DND-41 (cell line): ENCODE measurements at regions not wholly inside any gene's neighbourhood (a gene's known extent, or its start where the extent isn't known, plus 50 kb on each side); places are given as distances from the start of the nearest gene placed in this dataset.

Experiments
- ATAC-seq: fragments of 200-7000 bp; cut with Tn5 transposase; 3 replicates; pipeline ENCODE4 v1.9.1; 2021; ENCODE audit warnings: low read depth; ENCODE audit not compliant: insufficient read depth
- DNase-seq: peaks from one replicate; pipeline ENCODE4 v3.0.0-alpha.2; 2020
- H2AFZ ChIP-seq: 2 replicates; pipeline ENCODE4 v1.6.0; 2012; ENCODE audit warnings: low read depth, low read length
- H3K27ac ChIP-seq: 2 replicates; pipeline ENCODE4 v1.5.1; 2012; ENCODE audit warnings: low read length, inconsistent platforms
- H3K27me3 ChIP-seq: fragments of 200-600 bp; sonication (generic); 2 replicates; pipeline ENCODE4 v1.6.0; 2012; ENCODE audit warnings: low read length, mild to moderate bottlenecking, inconsistent platforms; ENCODE audit not compliant: insufficient read depth, poor library complexity
- H3K36me3 ChIP-seq: 2 replicates; pipeline ENCODE4 v1.5.1; 2012; ENCODE audit warnings: low read length, inconsistent platforms; ENCODE audit not compliant: insufficient read depth
- H3K4me1 ChIP-seq: 2 replicates; pipeline ENCODE4 v1.5.1; 2012; ENCODE audit warnings: mild to moderate bottlenecking, low read length; ENCODE audit not compliant: insufficient read depth
- H3K4me2 ChIP-seq: 2 replicates; pipeline ENCODE4 v1.6.0; 2012; ENCODE audit warnings: mild to moderate bottlenecking, moderate library complexity, low read length, inconsistent platforms; ENCODE audit not compliant: insufficient read depth
- H3K4me3 ChIP-seq, 2 experiments: fragments of 200-600 bp in 1 of 2; shearing (Covaris generic) in 1 of 2; 2 replicates each; pipeline ENCODE4 v1.5.1; 2012 to 2016; ENCODE audit warnings: inconsistent platforms in 2 of 2, low read length in 2 of 2, mild to moderate bottlenecking in 2 of 2, low read depth in 1 of 2, moderate library complexity in 1 of 2
- H3K79me2 ChIP-seq: 2 replicates; pipeline ENCODE4 v1.6.0; 2012; ENCODE audit warnings: low read length, inconsistent platforms; ENCODE audit not compliant: insufficient read depth
- H3K9ac ChIP-seq: 2 replicates; pipeline ENCODE4 v1.6.0; 2012; ENCODE audit warnings: low read depth, mild to moderate bottlenecking, inconsistent platforms, low read length, moderate library complexity
- H3K9me3 ChIP-seq: 2 replicates; pipeline ENCODE4 v1.5.1; 2012; ENCODE audit warnings: low read length, moderate library complexity, mild to moderate bottlenecking, inconsistent platforms; ENCODE audit not compliant: insufficient read depth, severe bottlenecking
- H4K20me1 ChIP-seq: 2 replicates; pipeline ENCODE4 v1.6.0; 2012; ENCODE audit warnings: low read length; ENCODE audit not compliant: insufficient read depth
- EZH2 ChIP-seq: IDR thresholded peaks from 3 replicates; pipeline ENCODE4 v1.6.1; 2012; ENCODE audit warnings: borderline replicate concordance, low read depth, mild to moderate bottlenecking, moderate library complexity, low read length, inconsistent platforms; ENCODE audit not compliant: severe bottlenecking
- TF ChIP-seq, protein P1 (sequence below): IDR thresholded peaks from 2 replicates; pipeline ENCODE4 v1.5.1; 2012; ENCODE audit warnings: borderline replicate concordance, low read length, moderate library complexity, mild to moderate bottlenecking; ENCODE audit not compliant: poor library complexity, severe bottlenecking; ENCODE audit errors: extremely low read depth

DNA sequence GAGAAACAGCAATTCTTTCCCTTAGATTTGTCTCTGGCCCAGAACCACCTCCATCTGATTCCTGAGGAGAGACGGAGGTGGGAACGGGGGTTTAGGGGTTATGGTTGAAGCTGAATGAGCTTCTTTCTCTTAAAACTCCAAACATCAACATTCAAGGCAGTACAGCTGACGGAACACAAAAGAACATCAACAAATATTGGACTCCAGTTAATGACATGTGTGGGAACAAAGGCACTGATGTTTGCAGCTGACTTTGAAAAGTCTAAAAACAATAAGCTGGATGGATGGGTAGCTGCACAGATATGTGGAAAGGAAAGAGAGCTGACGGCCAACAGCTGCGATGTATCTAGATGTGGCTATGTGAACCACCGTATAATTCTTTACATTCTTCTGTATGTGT, 256.5 kb downstream of the SOD2 start:
- H3K79me2 ChIP-seq = no peaks in the 10 kb centered on the region
- H2AFZ ChIP-seq = no peak overlapping the region
- no peak for TF ChIP-seq EZH2
- TF ChIP-seq, protein P1, sequence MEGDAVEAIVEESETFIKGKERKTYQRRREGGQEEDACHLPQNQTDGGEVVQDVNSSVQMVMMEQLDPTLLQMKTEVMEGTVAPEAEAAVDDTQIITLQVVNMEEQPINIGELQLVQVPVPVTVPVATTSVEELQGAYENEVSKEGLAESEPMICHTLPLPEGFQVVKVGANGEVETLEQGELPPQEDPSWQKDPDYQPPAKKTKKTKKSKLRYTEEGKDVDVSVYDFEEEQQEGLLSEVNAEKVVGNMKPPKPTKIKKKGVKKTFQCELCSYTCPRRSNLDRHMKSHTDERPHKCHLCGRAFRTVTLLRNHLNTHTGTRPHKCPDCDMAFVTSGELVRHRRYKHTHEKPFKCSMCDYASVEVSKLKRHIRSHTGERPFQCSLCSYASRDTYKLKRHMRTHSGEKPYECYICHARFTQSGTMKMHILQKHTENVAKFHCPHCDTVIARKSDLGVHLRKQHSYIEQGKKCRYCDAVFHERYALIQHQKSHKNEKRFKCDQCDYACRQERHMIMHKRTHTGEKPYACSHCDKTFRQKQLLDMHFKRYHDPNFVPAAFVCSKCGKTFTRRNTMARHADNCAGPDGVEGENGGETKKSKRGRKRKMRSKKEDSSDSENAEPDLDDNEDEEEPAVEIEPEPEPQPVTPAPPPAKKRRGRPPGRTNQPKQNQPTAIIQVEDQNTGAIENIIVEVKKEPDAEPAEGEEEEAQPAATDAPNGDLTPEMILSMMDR = no peak
- H4K20me1 ChIP-seq = no peaks in the 10 kb centered on the region
- no peaks in the 10 kb centered on the region for H3K36me3 ChIP-seq
- H3K27me3 ChIP-seq = peaks cover 3% of the 10 kb centered on the region
- H3K27ac ChIP-seq = no peak overlapping the region
- H3K4me2 ChIP-seq = no peak overlapping the region
- no peaks in the 10 kb centered on the region for H3K4me1 ChIP-seq
- H3K4me3 ChIP-seq = no peak overlapping the region
- DNase-seq = no peak
- H3K9me3 ChIP-seq = peaks cover 12% of the 10 kb centered on the region
- ATAC-seq = no peak
- H3K9ac ChIP-seq = no peak overlapping the region

DNA sequence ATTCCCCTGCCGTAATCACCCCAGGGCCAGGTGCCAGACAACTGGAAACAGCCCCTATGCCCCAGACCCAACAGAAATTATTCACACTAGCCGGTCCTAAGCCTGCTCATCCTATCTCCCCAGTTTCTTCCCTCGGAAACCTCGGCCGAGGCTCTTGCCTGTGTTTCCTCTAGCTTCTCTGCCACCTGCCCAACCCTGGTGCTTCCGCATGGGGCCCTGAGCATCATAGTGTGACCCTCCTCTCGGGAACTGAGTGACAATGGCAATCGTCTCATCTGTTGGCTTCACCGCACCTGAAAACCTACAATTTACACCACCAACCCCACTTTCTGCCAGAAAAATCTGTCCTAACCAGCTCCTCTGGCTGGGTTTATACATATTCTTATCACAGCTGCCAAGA, 257.3 kb downstream of the SOD2 start:
- no peak for DNase-seq
- no peaks in the 10 kb centered on the region for H3K4me1 ChIP-seq
- H3K79me2 ChIP-seq = no peaks in the 10 kb centered on the region
- H3K9me3 ChIP-seq = peaks cover 12% of the 10 kb centered on the region
- H3K27me3 ChIP-seq = no peaks in the 10 kb centered on the region
- no peak overlapping the region for H3K27ac ChIP-seq
- no peak overlapping the region for H3K9ac ChIP-seq
- no peak overlapping the region for H2AFZ ChIP-seq
- no peaks in the 10 kb centered on the region for H4K20me1 ChIP-seq
- TF ChIP-seq EZH2 = no peak
- TF ChIP-seq, protein P1 = no peak
- H3K36me3 ChIP-seq = no peaks in the 10 kb centered on the region
- no peak for ATAC-seq
- H3K4me3 ChIP-seq = no peak overlapping the region
- no peak overlapping the region for H3K4me2 ChIP-seq

DNA sequence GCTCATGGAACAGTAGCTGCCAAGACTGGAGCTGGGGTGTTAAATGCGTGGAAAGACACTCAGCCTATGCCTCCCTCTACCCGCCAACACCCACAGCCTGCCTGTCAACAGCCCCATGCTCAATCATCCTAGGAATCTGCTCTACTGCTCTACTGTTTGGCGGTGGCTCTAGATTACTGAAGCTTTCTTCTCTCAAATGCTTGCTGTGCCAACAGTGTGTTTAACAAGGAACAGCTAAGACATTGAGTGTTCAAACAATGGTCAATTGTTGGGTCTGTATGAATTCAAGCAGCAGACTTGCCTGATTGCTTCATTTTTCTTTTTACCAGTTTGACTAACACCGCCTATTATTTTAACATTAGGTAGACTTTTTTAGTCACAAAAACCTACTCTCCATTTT, 258.6 kb downstream of the SOD2 start:
- DNase-seq (no peak), ATAC-seq (no peak)
- Histone ChIP-seq H3K4me3 (no peak overlapping the region), H4K20me1 (no peaks in the 10 kb centered on the region), H3K4me2 (no peak overlapping the region), H3K9me3 (peaks cover 12% of the 10 kb centered on the region), H3K27me3 (no peaks in the 10 kb centered on the region), H3K9ac (no peak overlapping the region), H3K27ac (no peak overlapping the region), H3K79me2 (no peaks in the 10 kb centered on the region), H3K4me1 (no peaks in the 10 kb centered on the region), H3K36me3 (no peaks in the 10 kb centered on the region), H2AFZ (no peak overlapping the region)
- TF ChIP-seq, protein P1 = no peak
- no peak for TF ChIP-seq EZH2

DNA sequence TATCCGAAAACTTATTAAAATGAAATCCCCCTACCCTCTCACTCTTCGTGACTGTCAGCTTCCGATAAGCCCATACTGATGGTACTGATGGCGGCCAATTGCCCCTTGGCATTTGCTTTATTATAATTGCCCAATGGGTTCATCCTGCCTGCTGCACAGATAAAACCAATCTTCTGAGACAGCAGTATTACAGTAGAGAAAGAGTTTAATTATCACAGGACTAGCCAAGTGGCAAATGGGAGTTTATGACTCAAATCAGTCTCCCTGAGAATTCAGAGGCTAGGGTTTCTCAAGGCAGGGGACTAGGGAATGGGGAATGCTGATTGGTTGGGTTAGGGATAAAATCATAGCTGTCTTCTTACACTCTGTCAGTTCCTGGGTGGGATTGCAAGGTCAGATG, 259.5 kb downstream of the SOD2 start:
- no peaks in the 10 kb centered on the region for H3K27me3 ChIP-seq
- DNase-seq = no peak
- TF ChIP-seq, protein P1 = no peak
- TF ChIP-seq EZH2 = no peak
- H4K20me1 ChIP-seq = no peaks in the 10 kb centered on the region
- H3K9ac ChIP-seq = no peak overlapping the region
- H3K9me3 ChIP-seq = peaks cover 12% of the 10 kb centered on the region
- no peak overlapping the region for H3K4me2 ChIP-seq
- H3K36me3 ChIP-seq = no peaks in the 10 kb centered on the region
- no peak overlapping the region for H3K4me3 ChIP-seq
- ATAC-seq = no peak
- no peaks in the 10 kb centered on the region for H3K79me2 ChIP-seq
- H3K4me1 ChIP-seq = no peaks in the 10 kb centered on the region
- H2AFZ ChIP-seq = no peak overlapping the region
- no peak overlapping the region for H3K27ac ChIP-seq
